Suprapubic skin (tissue), 4 donors: ENCODE measurements at regions not wholly inside any gene's neighbourhood (a gene's known extent, or its start where the extent isn't known, plus 50 kb on each side); places are given as distances from the start of the nearest gene placed in this dataset.

Experiments
- DNase-seq, 2 donors: peaks; one replicate each; pipeline ENCODE4 v3.0.0-alpha.2; 2019; ENCODE audit warnings: low spot score in 2 of 2
- H3K27ac ChIP-seq: fragments of 200-600 bp; sonication (generic); one replicate; pipeline ENCODE4 v1.5.1; 2019
- H3K27me3 ChIP-seq: fragments of 200-600 bp; sonication (generic); one replicate; pipeline ENCODE4 v1.5.1; 2019
- H3K36me3 ChIP-seq: fragments of 200-600 bp; sonication (generic); one replicate; pipeline ENCODE4 v1.5.1; 2019
- H3K4me1 ChIP-seq: fragments of 200-600 bp; sonication (generic); one replicate; pipeline ENCODE4 v1.5.1; 2019
- H3K4me3 ChIP-seq: fragments of 200-600 bp; sonication (generic); one replicate; pipeline ENCODE4 v1.5.1; 2019; ENCODE audit warnings: mild to moderate bottlenecking
- H3K9me3 ChIP-seq: fragments of 200-600 bp; sonication (generic); one replicate; pipeline ENCODE4 v1.5.1; 2019
- CTCF ChIP-seq, 2 donors: fragments of 200-600 bp in 1 of 2; fragments of 450-650 bp in 1 of 2; sonication (generic) in 1 of 2; IDR thresholded peaks; one replicate each; pipeline ENCODE4 v1.5.1; 2016 to 2019; ENCODE audit warnings: antibody characterized with exemption in 2 of 2, mild to moderate bottlenecking in 1 of 2, moderate library complexity in 1 of 2
- EP300 ChIP-seq: sonication (generic); formaldehyde crosslinking; IDR thresholded peaks from one replicate; pipeline ENCODE4 v1.6.1; 2017; ENCODE audit warnings: antibody characterized with exemption
- POLR2A ChIP-seq, 2 donors: fragments of 450-650 bp; IDR thresholded peaks; one replicate each; pipeline ENCODE4 v1.6.1; 2017; ENCODE audit warnings: antibody characterized with exemption in 2 of 2, mild to moderate bottlenecking in 2 of 2, moderate library complexity in 2 of 2
- POLR2AphosphoS5 ChIP-seq, 3 donors: sonication (generic); formaldehyde crosslinking; IDR thresholded peaks; one replicate each; pipeline ENCODE4 v1.6.1; 2017; ENCODE audit warnings: antibody characterized with exemption in 3 of 3
- WGBS: methylation state at CpG from one replicate; pipeline ENCODE4 v1.1.5; 2018; 5-methylcytosine and 5-hydroxymethylcytosine counted together

GRCh38 chr7:20053334-20054104 is 163.7 kb downstream of the MACC1 start:
- Histone ChIP-seq H3K36me3 (no peaks in the 10 kb centered on the region), H3K4me1 (no peaks in the 10 kb centered on the region), H3K27ac (no peak overlapping the region), H3K4me3 (no peak overlapping the region), H3K27me3 (no peaks in the 10 kb centered on the region), H3K9me3 (no peaks in the 10 kb centered on the region)
- DNase-seq: no peak
- TF ChIP-seq POLR2AphosphoS5 (IDR thresholded peaks at IDR 0.05): no peak
- TF ChIP-seq EP300: no peak
- no peak for TF ChIP-seq CTCF (IDR thresholded peaks at IDR 0.05)
- no peak for TF ChIP-seq POLR2A (IDR thresholded peaks at IDR 0.05)
- 65% methylated on average over 7 of the region's 7 CpGs for WGBS

GRCh38 chr7:20050241-20050966 is 166.8 kb downstream of the MACC1 start:
- DNase-seq: no peak
- Histone ChIP-seq H3K4me3 (no peak overlapping the region), H3K36me3 (no peaks in the 10 kb centered on the region), H3K9me3 (no peaks in the 10 kb centered on the region), H3K27ac (no peak overlapping the region), H3K27me3 (no peaks in the 10 kb centered on the region), H3K4me1 (no peaks in the 10 kb centered on the region)
- TF ChIP-seq CTCF (IDR thresholded peaks at IDR 0.05) (no peak), POLR2AphosphoS5 (IDR thresholded peaks at IDR 0.05) (no peak), EP300 (no peak), POLR2A (IDR thresholded peaks at IDR 0.05) (no peak)

GRCh38 chr7:20038676-20039075 is 178.5 kb downstream of the MACC1 start:
- H3K4me3 ChIP-seq: no peak overlapping the region
- H3K36me3 ChIP-seq: no peaks in the 10 kb centered on the region
- H3K27me3 ChIP-seq: no peaks in the 10 kb centered on the region
- DNase-seq: no peak
- no peaks in the 10 kb centered on the region for H3K9me3 ChIP-seq
- WGBS: 92% methylated on average over 2 of the region's 2 CpGs
- H3K27ac ChIP-seq: no peak overlapping the region
- no peak for TF ChIP-seq EP300
- no peak for TF ChIP-seq POLR2AphosphoS5 (IDR thresholded peaks at IDR 0.05)
- TF ChIP-seq POLR2A (IDR thresholded peaks at IDR 0.05): no peak
- no peak for TF ChIP-seq CTCF (IDR thresholded peaks at IDR 0.05)
- no peaks in the 10 kb centered on the region for H3K4me1 ChIP-seq

GRCh38 chr7:20035279-20035875 is 181.8 kb downstream of the MACC1 start:
- Histone ChIP-seq H3K9me3 (no peaks in the 10 kb centered on the region), H3K27ac (no peak overlapping the region), H3K27me3 (no peaks in the 10 kb centered on the region), H3K4me1 (no peaks in the 10 kb centered on the region), H3K4me3 (no peak overlapping the region), H3K36me3 (no peaks in the 10 kb centered on the region)
- 89% methylated on average over 5 of the region's 5 CpGs for WGBS
- no peak for DNase-seq
- TF ChIP-seq EP300 (no peak), CTCF (IDR thresholded peaks at IDR 0.05) (no peak), POLR2A (IDR thresholded peaks at IDR 0.05) (no peak), POLR2AphosphoS5 (IDR thresholded peaks at IDR 0.05) (no peak)
